ENCODE measurements at regions not wholly inside any gene's neighbourhood (a gene's known extent, or its start where the extent isn't known, plus 50 kb on each side); places are given as distances from the start of the nearest gene placed in this dataset.

DNA sequence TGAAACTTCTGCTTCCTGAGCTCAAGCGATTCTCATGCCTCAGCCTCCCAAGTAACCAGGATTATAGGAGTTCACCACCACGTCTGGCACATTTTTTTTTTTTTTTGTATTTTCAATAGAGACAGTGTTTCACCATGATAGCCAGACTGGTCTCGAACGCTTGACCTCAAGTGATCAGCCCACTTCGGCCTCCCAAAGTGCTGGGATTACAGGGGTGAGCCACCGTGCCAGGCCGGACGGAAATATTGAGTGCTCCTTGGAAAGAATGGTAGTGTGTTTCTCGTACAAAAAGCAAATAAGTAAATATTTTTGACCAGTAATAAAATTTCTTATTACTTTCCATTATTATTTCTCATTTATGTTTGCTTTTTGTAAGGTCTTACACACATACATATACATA lies 1307.9 kb upstream of the CDH6 start:
- H3K4me3 ChIP-seq (replicated peaks; ENCODE audit: low read depth, low read length) = no peak overlapping the region
- TF ChIP-seq, protein P1, sequence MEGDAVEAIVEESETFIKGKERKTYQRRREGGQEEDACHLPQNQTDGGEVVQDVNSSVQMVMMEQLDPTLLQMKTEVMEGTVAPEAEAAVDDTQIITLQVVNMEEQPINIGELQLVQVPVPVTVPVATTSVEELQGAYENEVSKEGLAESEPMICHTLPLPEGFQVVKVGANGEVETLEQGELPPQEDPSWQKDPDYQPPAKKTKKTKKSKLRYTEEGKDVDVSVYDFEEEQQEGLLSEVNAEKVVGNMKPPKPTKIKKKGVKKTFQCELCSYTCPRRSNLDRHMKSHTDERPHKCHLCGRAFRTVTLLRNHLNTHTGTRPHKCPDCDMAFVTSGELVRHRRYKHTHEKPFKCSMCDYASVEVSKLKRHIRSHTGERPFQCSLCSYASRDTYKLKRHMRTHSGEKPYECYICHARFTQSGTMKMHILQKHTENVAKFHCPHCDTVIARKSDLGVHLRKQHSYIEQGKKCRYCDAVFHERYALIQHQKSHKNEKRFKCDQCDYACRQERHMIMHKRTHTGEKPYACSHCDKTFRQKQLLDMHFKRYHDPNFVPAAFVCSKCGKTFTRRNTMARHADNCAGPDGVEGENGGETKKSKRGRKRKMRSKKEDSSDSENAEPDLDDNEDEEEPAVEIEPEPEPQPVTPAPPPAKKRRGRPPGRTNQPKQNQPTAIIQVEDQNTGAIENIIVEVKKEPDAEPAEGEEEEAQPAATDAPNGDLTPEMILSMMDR (IDR thresholded peaks at IDR 0.05; ENCODE audit: low read length, missing control alignments) = no peak
- DNase-seq (ENCODE audit: low read depth) = no peak

DNA sequence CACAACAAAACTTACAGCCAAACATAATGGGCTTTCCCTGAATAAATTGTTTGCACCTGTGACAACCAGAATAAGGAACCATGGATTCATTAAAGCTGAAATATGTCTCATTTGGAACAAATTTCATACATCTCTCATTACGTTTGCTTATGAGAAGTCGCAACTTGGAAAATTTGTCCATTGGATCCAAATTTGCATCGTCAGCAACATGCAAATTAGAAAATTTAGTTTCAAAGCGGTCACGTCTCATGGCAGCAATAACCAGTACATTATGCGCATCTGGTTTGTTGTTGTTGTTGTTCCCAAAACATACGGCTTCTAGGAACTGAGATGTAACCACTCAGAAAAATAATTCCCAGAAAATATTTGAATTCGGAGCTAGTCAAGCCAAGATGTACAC lies 1311.5 kb upstream of the CDH6 start:
- H3K4me3 ChIP-seq (replicated peaks; ENCODE audit: low read depth, low read length) = no peak overlapping the region
- DNase-seq (ENCODE audit: low read depth) = no peak
- TF ChIP-seq, protein P1 (IDR thresholded peaks at IDR 0.05; ENCODE audit: low read length, missing control alignments) = no peak

DNA sequence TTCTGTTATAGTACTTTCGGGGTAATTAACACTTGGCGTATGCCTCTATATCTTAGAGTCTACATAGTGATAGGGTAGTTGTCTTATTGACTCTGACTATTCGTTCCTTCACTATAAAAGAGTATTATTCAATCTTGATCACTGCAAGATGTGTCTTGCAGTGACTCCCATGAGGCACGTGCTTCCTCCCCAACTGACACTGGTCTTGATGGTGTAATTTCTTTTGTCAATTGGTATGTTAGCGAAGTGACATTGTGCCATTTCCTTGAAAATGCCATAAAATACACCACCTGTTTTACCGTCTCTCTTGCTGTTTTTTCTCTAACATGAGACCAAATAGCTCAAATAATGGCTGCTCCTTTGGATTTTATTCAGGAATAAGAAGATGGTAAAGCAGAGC lies 1314.1 kb upstream of the CDH6 start:
- DNase-seq (ENCODE audit: low read depth) = no peak
- TF ChIP-seq, protein P1 (IDR thresholded peaks at IDR 0.05; ENCODE audit: low read length, missing control alignments) = no peak
- H3K4me3 ChIP-seq (replicated peaks; ENCODE audit: low read depth, low read length) = no peak overlapping the region

DNA sequence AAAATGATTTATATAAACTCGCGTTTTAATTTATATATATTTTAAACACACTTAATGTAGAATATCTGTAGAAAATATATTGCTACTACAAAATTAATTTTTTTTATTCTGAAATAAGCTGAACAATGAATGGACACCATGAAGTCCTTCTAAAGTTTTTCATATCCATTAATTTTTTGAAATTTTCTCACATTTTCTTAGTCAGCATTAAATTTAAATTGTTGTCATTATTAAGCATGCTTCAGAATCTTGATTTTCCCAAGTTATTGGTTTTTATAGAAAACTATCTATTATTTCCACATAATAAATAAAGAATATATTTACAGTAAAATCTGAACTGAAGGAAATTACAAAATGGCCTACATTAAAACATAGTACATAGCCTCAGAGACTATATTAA lies 1314.9 kb upstream of the CDH6 start:
- no peak for DNase-seq (ENCODE audit: low read depth)
- H3K4me3 ChIP-seq (replicated peaks; ENCODE audit: low read depth, low read length) = no peak overlapping the region
- TF ChIP-seq, protein P1 (IDR thresholded peaks at IDR 0.05; ENCODE audit: low read length, missing control alignments) = no peak

DNA sequence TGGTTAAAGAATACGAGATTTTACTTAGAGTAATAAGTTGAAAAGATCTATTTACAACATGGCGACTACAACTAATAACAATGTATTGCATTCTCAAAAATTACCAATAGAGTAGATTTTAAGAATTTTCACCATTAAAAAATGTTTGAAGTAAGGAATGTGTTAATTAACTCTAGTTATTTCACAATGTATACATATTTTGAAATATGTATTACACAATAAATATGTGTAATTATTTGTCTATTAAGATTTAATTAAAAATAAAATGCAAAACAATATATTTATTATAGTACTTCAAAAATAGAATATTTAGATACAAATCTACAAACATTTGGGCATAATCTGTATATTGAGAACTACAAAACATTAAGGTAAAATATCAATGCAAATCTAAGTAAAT lies 1326.3 kb upstream of the CDH6 start:
- TF ChIP-seq, protein P1 (IDR thresholded peaks at IDR 0.05; ENCODE audit: low read length, missing control alignments) = no peak
- no peak overlapping the region for H3K4me3 ChIP-seq (replicated peaks; ENCODE audit: low read depth, low read length)
- DNase-seq (ENCODE audit: low read depth) = no peak

DNA sequence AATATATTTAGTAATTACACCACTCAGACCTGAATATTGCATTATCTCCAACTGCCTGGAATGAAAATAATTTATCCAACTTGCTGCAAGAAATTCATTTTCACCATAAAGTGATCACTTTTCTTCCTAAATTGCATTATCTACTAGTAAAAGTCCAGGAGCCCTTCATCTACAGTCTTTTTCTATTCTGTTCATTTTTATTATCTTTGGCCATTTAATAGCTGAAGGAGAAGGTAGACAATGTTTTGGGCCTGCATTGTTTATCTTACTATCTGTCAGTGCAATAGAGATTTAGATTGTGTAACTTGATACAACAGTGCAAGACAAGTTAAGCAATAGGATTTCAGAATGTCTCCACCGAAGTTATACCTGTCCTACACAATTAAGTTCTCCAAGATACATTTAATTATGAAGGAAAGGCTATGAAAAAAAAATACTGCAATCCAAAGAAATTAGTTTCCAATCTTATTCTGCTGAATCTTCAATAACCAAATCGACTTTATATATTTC lies 1339.7 kb upstream of the CDH6 start:
- TF ChIP-seq, protein P1 (IDR thresholded peaks at IDR 0.05; ENCODE audit: low read length, missing control alignments) = no peak
- DNase-seq (ENCODE audit: low read depth) = no peak
- no peak overlapping the region for H3K4me3 ChIP-seq (replicated peaks; ENCODE audit: low read depth, low read length)

DNA sequence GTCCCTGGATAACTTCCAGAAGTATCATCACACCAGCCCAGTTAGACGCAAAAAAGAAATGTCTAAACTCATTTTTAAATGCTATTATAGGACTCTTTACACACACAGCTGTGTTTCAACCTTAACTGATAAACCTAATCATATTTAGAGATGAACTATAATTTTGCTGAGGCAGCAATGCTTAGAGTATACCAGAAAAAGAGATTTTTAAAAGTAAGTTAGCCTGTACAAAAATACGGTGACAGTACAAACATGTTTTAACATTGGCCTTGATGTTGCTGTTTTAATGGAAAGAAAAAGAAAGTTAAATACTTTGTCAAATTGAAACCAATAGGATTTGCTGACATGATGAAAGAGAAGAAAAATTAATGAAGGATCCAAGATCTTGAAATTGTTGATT lies 1341.2 kb upstream of the CDH6 start:
- TF ChIP-seq, protein P1 (IDR thresholded peaks at IDR 0.05; ENCODE audit: low read length, missing control alignments) = no peak
- no peak for DNase-seq (ENCODE audit: low read depth)
- no peak overlapping the region for H3K4me3 ChIP-seq (replicated peaks; ENCODE audit: low read depth, low read length)

All from fibroblast of pulmonary artery (primary cell).